Fibroblast of lung (primary cell): ENCODE measurements at regions not wholly inside any gene's neighbourhood (a gene's known extent, or its start where the extent isn't known, plus 50 kb on each side); places are given as distances from the start of the nearest gene placed in this dataset.

Source experiments
- EZH2 ChIP-seq: IDR thresholded peaks from 2 replicates; pipeline ENCODE4 v1.5.1; 2012; ENCODE audit warnings: low read length, control low read depth, mild to moderate bottlenecking; ENCODE audit errors: missing control alignments
- TF ChIP-seq, protein P1 (sequence below), 2 donors: IDR thresholded peaks in 1 of 2; conservative IDR thresholded peaks in 1 of 2; 1 replicate in 1 of 2; 2 replicates in 1 of 2; pipeline ENCODE4 v1.5.1; 2011 to 2012; ENCODE audit warnings: low read length in 2 of 2, control low read depth in 1 of 2, inconsistent platforms in 1 of 2, low read depth in 1 of 2, mild to moderate bottlenecking in 1 of 2

DNA sequence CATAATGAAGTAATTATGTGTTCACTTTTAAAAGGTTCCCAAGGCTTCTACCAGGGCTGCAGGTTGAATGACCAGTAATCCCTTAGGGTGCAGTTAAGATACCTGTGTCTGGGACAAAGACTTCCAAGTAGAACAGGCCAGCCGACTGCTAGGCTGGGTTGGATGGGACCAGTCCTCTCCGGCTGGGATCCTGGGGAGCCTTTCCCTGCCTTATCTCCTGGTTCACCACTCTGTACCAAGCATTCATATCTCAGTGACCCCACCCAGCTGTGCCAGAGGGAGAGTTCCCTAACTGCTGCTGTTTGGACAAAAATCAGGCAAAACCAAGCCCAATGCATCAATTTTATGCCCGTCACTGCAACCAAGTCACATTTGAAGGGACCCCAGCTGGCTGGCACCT, 116.2 kb upstream of the ATP1A1 start:
- TF ChIP-seq, protein P1, sequence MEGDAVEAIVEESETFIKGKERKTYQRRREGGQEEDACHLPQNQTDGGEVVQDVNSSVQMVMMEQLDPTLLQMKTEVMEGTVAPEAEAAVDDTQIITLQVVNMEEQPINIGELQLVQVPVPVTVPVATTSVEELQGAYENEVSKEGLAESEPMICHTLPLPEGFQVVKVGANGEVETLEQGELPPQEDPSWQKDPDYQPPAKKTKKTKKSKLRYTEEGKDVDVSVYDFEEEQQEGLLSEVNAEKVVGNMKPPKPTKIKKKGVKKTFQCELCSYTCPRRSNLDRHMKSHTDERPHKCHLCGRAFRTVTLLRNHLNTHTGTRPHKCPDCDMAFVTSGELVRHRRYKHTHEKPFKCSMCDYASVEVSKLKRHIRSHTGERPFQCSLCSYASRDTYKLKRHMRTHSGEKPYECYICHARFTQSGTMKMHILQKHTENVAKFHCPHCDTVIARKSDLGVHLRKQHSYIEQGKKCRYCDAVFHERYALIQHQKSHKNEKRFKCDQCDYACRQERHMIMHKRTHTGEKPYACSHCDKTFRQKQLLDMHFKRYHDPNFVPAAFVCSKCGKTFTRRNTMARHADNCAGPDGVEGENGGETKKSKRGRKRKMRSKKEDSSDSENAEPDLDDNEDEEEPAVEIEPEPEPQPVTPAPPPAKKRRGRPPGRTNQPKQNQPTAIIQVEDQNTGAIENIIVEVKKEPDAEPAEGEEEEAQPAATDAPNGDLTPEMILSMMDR (conservative IDR thresholded peaks at IDR 0.05 in 1 of 2, IDR thresholded peaks at IDR 0.05 in 1 of 2; ENCODE audit: low read depth in 1 of 2, low read length in 2 of 2) = no peak
- no peak for TF ChIP-seq EZH2
